CD4-positive, CD25-positive, alpha-beta regulatory T cell (primary cell): ENCODE measurements at regions not wholly inside any gene's neighbourhood (a gene's known extent, or its start where the extent isn't known, plus 50 kb on each side); places are given as distances from the start of the nearest gene placed in this dataset.

Experiments
- ATAC-seq, 2 donors: fragments of 150-1000 bp; cut with Tn5 transposase; one replicate each; pipeline ENCODE4 v1.10.0; 2021; ENCODE audit warnings: low read depth in 2 of 2, moderate number of reproducible peaks in 2 of 2, moderate library complexity in 1 of 2
- DNase-seq, 3 donors: peaks; one replicate each; pipeline versions ENCODE4 v3.0.0 to v3.0.0-alpha.2; 2012 to 2022; ENCODE audit warnings: mixed read lengths in 1 of 3
- H3K27ac ChIP-seq: one replicate; pipeline ENCODE4 v1.7.0; 2013; ENCODE audit warnings: mild to moderate bottlenecking, low read length; ENCODE audit not compliant: insufficient read depth, poor library complexity, severe bottlenecking
- H3K27me3 ChIP-seq: one replicate; pipeline ENCODE4 v1.7.0; 2013; ENCODE audit warnings: low read length; ENCODE audit not compliant: control insufficient read depth, insufficient read depth
- H3K36me3 ChIP-seq: one replicate; pipeline ENCODE4 v1.7.0; 2013; ENCODE audit warnings: mild to moderate bottlenecking, low read length, moderate library complexity; ENCODE audit not compliant: control insufficient read depth, insufficient read depth
- H3K4me1 ChIP-seq: 2 replicates; pipeline ENCODE4 v1.7.0; 2013; ENCODE audit warnings: mild to moderate bottlenecking, low read length; ENCODE audit not compliant: insufficient read depth, control insufficient read depth, poor library complexity, severe bottlenecking
- H3K4me3 ChIP-seq: one replicate; pipeline ENCODE4 v1.7.0; 2013; ENCODE audit warnings: low read depth, mild to moderate bottlenecking, low read length, moderate library complexity
- H3K9me3 ChIP-seq, 2 experiments: 1 replicate in 1 of 2; 2 replicates in 1 of 2; pipeline ENCODE4 v1.7.0; 2013; ENCODE audit warnings: low read length in 2 of 2, mild to moderate bottlenecking in 1 of 2, moderate library complexity in 1 of 2; ENCODE audit not compliant: control insufficient read depth in 2 of 2
- H3K27ac Mint-ChIP-seq, 3 donors: one replicate each; pipeline ENCODE4 v1.8.0; 2020 to 2022; ENCODE audit warnings: mild to moderate bottlenecking in 3 of 3, mixed read lengths in 3 of 3, moderate library complexity in 2 of 3
- H3K27me3 Mint-ChIP-seq: one replicate; pipeline ENCODE4 v1.8.0; 2022; ENCODE audit warnings: mild to moderate bottlenecking, mixed read lengths
- H3K36me3 Mint-ChIP-seq: one replicate; pipeline ENCODE4 v1.8.0; 2020; ENCODE audit warnings: mixed read lengths
- H3K4me1 Mint-ChIP-seq, 4 donors: one replicate each; pipeline ENCODE4 v1.8.0; 2020 to 2022; ENCODE audit warnings: mixed read lengths in 4 of 4, mild to moderate bottlenecking in 1 of 4
- H3K4me3 Mint-ChIP-seq, 4 donors: one replicate each; pipeline ENCODE4 v1.8.0; 2020 to 2022; ENCODE audit warnings: mild to moderate bottlenecking in 4 of 4, mixed read lengths in 4 of 4, moderate library complexity in 3 of 4
- H3K9me3 Mint-ChIP-seq, 7 donors: one replicate each; pipeline ENCODE4 v1.8.0; 2020 to 2022; ENCODE audit warnings: mixed read lengths in 7 of 7, mild to moderate bottlenecking in 3 of 7, moderate library complexity in 2 of 7

- no peak overlapping the region for H3K27ac Mint-ChIP-seq
- H3K4me1 ChIP-seq = no peaks in the 10 kb centered on the region
- no peak overlapping the region for H3K4me3 ChIP-seq
- no peak for ATAC-seq
- DNase-seq = no peak
- no peaks in the 10 kb centered on the region for H3K4me1 Mint-ChIP-seq
- no peak overlapping the region for H3K27ac ChIP-seq
- no peaks in the 10 kb centered on the region for H3K36me3 ChIP-seq
- no peak overlapping the region for H3K4me3 Mint-ChIP-seq
- H3K27me3 Mint-ChIP-seq = no peaks in the 10 kb centered on the region
- no peaks in the 10 kb centered on the region for H3K27me3 ChIP-seq
- H3K9me3 ChIP-seq = no peaks in the 10 kb centered on the region
- no peaks in the 10 kb centered on the region for H3K36me3 Mint-ChIP-seq
- H3K9me3 Mint-ChIP-seq = peaks cover 0 to 5% (median 3%) of the 10 kb centered on the region in 7 donors
These were observed 858.1 kb downstream of the TRIB2 start for GRCh38 chr2:13574831-13575230.

GRCh38 chr2:13576406-13577036, 859.8 kb downstream of the TRIB2 start:
- H3K4me1 Mint-ChIP-seq = no peaks in the 10 kb centered on the region
- DNase-seq (no peak), ATAC-seq (no peak)
- Histone ChIP-seq H3K4me1 (no peaks in the 10 kb centered on the region), H3K4me3 (no peak overlapping the region), H3K27me3 (no peaks in the 10 kb centered on the region), H3K9me3 (no peaks in the 10 kb centered on the region), H3K27ac (no peak overlapping the region), H3K36me3 (no peaks in the 10 kb centered on the region)
- peaks cover 0 to 4% (median 3%) of the 10 kb centered on the region in 7 donors for H3K9me3 Mint-ChIP-seq
- no peaks in the 10 kb centered on the region for H3K36me3 Mint-ChIP-seq
- no peak overlapping the region for H3K27ac Mint-ChIP-seq
- no peaks in the 10 kb centered on the region for H3K27me3 Mint-ChIP-seq
- no peak overlapping the region for H3K4me3 Mint-ChIP-seq

DNA sequence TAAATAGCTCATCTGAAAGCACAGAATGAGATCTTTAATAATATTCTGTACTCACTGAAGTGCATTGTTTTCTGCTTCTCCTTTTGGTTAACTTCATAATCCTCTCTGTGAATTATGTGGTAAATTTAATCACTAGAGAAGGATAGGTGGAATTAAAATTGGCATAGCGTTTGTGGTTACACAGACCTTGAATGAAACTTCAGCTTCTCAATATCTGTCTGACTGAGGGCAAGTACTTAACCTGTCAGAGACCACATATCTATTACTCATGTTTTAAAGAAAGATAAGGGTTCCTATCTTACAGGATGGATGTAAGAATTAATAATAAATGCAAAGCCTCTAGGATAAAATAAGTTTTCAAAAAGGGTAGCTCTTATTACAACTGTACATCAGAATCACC, 861.8 kb downstream of the TRIB2 start:
- no peak overlapping the region for H3K4me3 Mint-ChIP-seq
- H3K27me3 ChIP-seq = no peaks in the 10 kb centered on the region
- ATAC-seq (no peak), DNase-seq (no peak)
- no peaks in the 10 kb centered on the region for H3K9me3 ChIP-seq
- H3K4me1 ChIP-seq = no peaks in the 10 kb centered on the region
- no peaks in the 10 kb centered on the region for H3K27me3 Mint-ChIP-seq
- H3K9me3 Mint-ChIP-seq = peaks cover 0 to 8% (median 2%) of the 10 kb centered on the region in 7 donors
- H3K4me1 Mint-ChIP-seq = no peaks in the 10 kb centered on the region
- no peak overlapping the region for H3K4me3 ChIP-seq
- no peak overlapping the region for H3K27ac ChIP-seq
- H3K36me3 Mint-ChIP-seq = no peaks in the 10 kb centered on the region
- no peaks in the 10 kb centered on the region for H3K36me3 ChIP-seq
- no peak overlapping the region for H3K27ac Mint-ChIP-seq

DNA sequence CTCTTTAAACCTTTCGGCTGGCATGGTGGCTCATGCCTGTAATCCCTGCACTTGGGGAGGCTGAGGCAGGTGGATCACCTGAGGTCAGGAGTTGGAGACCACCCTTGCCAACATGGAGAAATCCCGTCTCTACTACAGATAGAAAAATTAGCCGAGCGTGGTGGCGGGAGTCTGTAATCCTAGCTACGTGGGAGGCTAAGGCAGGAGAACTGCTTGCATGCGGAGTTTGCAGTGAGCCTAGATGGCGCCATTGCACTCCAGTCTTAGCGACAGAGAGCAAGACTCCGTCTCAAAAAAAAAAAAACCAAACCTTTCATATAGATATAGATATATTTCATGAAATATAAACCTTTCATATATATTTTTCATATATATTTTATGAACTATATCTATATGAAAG, 864.7 kb downstream of the TRIB2 start:
- Mint-ChIP-seq H3K27me3 (no peaks in the 10 kb centered on the region), H3K27ac (no peak overlapping the region), H3K9me3 (peaks cover 0 to 8% (median 1%) of the 10 kb centered on the region in 7 donors), H3K36me3 (no peaks in the 10 kb centered on the region), H3K4me1 (no peaks in the 10 kb centered on the region), H3K4me3 (no peak overlapping the region)
- DNase-seq = no peak
- Histone ChIP-seq H3K4me1 (no peaks in the 10 kb centered on the region), H3K27me3 (no peaks in the 10 kb centered on the region), H3K36me3 (no peaks in the 10 kb centered on the region), H3K4me3 (no peak overlapping the region), H3K9me3 (no peaks in the 10 kb centered on the region), H3K27ac (no peak overlapping the region)
- ATAC-seq = no peak

DNA sequence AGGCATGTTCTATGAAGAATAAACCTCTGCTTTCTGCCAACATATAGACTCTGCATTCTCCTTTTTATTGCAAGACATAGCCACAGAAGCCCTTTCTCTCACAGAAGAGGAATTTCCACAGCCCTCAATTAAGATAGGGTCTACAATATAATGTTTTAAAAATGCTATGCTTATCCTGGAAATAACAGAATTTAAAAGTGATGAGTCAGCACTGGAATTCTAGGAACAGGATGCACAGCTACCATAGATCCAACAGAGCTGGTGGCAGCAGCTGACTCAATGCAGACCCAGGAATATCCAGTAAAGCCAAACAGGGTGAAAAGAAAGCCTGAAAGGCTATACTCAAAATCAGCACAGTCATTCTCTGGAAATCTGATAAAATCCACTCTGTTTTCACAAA, 866.9 kb downstream of the TRIB2 start:
- Histone ChIP-seq H3K36me3 (no peaks in the 10 kb centered on the region), H3K9me3 (no peaks in the 10 kb centered on the region), H3K4me1 (no peaks in the 10 kb centered on the region), H3K27me3 (no peaks in the 10 kb centered on the region), H3K27ac (no peak overlapping the region), H3K4me3 (no peak overlapping the region)
- DNase-seq (no peak), ATAC-seq (no peak)
- no peak overlapping the region for H3K27ac Mint-ChIP-seq
- peaks cover 0 to 8% (median 0%) of the 10 kb centered on the region in 7 donors for H3K9me3 Mint-ChIP-seq
- no peaks in the 10 kb centered on the region for H3K4me1 Mint-ChIP-seq
- H3K4me3 Mint-ChIP-seq = no peak overlapping the region
- no peaks in the 10 kb centered on the region for H3K36me3 Mint-ChIP-seq
- no peaks in the 10 kb centered on the region for H3K27me3 Mint-ChIP-seq

DNA sequence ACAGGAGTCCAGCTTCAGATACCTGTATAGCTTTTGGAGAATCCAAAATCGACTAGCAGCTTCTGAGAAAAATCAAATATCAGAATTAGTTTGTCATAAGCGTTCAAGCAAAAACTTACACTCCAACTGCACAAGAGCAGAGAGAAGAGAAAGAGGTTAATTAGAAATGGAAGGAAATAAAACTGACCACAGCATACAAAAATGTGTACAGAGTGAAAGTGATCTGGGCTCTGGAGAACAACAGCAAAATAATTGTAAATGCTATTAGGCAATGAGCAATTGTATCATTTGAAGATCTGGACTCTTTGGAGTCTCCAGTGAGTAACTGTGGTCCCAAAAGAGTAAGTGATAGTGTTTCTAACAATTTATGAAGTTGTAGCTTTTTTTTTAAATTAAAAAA, 867.3 kb downstream of the TRIB2 start:
- no peaks in the 10 kb centered on the region for H3K27me3 Mint-ChIP-seq
- no peaks in the 10 kb centered on the region for H3K36me3 Mint-ChIP-seq
- no peaks in the 10 kb centered on the region for H3K9me3 ChIP-seq
- H3K4me3 ChIP-seq = no peak overlapping the region
- no peaks in the 10 kb centered on the region for H3K36me3 ChIP-seq
- no peaks in the 10 kb centered on the region for H3K4me1 ChIP-seq
- no peaks in the 10 kb centered on the region for H3K27me3 ChIP-seq
- H3K27ac ChIP-seq = no peak overlapping the region
- H3K27ac Mint-ChIP-seq = no peak overlapping the region
- no peaks in the 10 kb centered on the region for H3K4me1 Mint-ChIP-seq
- no peak for DNase-seq
- H3K4me3 Mint-ChIP-seq = no peak overlapping the region
- peaks cover 0 to 8% (median 0%) of the 10 kb centered on the region in 7 donors for H3K9me3 Mint-ChIP-seq
- ATAC-seq = no peak

DNA sequence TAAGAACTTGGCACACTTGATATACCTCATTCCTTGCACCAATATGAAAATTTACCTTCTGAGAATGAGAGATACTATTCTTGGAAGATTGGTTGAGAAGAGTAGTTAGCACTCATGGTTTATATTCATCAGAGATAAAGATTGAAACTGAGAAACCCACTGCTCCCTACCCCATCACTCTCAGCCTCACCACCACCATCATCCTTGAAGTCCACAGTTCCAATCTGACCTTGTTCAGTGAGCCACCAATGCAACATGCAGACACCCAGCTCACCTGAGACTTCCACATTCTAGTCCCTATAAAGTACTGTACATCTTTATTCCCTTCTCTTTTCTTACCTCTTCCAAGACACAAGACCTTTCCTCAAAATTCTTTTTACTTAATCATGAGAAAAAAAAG, 869.0 kb downstream of the TRIB2 start:
- Mint-ChIP-seq H3K27ac (no peak overlapping the region), H3K4me1 (no peaks in the 10 kb centered on the region), H3K4me3 (no peak overlapping the region), H3K27me3 (no peaks in the 10 kb centered on the region), H3K36me3 (no peaks in the 10 kb centered on the region), H3K9me3 (peaks cover 0 to 8% (median 0%) of the 10 kb centered on the region in 7 donors)
- no peaks in the 10 kb centered on the region for H3K27me3 ChIP-seq
- H3K27ac ChIP-seq = no peak overlapping the region
- DNase-seq (no peak), ATAC-seq (no peak)
- H3K4me3 ChIP-seq = no peak overlapping the region
- no peaks in the 10 kb centered on the region for H3K36me3 ChIP-seq
- no peaks in the 10 kb centered on the region for H3K4me1 ChIP-seq
- no peaks in the 10 kb centered on the region for H3K9me3 ChIP-seq

GRCh38 chr2:13596233-13596632, 879.5 kb downstream of the TRIB2 start:
- Mint-ChIP-seq H3K27me3 (peaks cover 5% of the 10 kb centered on the region), H3K4me1 (no peaks in the 10 kb centered on the region), H3K36me3 (no peaks in the 10 kb centered on the region), H3K4me3 (no peak overlapping the region), H3K27ac (no peak overlapping the region), H3K9me3 (peaks cover 0 to 9% (median 4%) of the 10 kb centered on the region in 7 donors)
- DNase-seq (no peak), ATAC-seq (no peak)
- Histone ChIP-seq H3K4me1 (no peaks in the 10 kb centered on the region), H3K36me3 (no peaks in the 10 kb centered on the region), H3K27me3 (no peaks in the 10 kb centered on the region), H3K4me3 (no peak overlapping the region), H3K9me3 (peaks cover 0 to 5% of the 10 kb centered on the region in 2 experiments), H3K27ac (no peak overlapping the region)
